NK-92 treated with Interleukin-12 subunit alpha and Interleukin-12 subunit beta, amount 100 ng/mL, for 24 hours (cell line): ENCODE measurements at regions not wholly inside any gene's neighbourhood (a gene's known extent, or its start where the extent isn't known, plus 50 kb on each side); places are given as distances from the start of the nearest gene placed in this dataset.

Experiments used
- DNase-seq: peaks from one replicate; lab custom pipeline; 2025; lab: John Stamatoyannopoulos, UW

- DNase-seq, result no peak
Observed at GRCh38 chr10:117868151-117868550, 178.6 kb downstream of the RAB11FIP2 start.

DNA sequence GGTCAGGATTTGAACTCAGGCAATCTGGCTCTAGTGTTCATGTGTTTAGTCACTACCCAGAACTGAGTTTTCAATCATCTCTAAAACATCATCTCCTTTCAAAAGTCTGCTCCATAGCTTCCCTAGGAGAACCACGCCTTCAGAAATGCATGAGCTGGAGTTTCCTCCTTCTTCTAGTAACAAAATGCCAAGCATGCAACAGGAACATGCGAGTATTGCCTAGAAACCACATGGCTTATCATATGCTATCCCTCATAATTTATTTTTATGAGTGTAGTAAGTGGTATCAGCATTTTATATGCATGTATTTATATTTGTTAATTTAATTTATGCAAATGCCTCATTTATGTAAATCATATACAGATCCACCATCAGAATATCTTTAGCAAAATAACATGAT lies 170.9 kb downstream of the RAB11FIP2 start:
- DNase-seq, result no peak

DNA sequence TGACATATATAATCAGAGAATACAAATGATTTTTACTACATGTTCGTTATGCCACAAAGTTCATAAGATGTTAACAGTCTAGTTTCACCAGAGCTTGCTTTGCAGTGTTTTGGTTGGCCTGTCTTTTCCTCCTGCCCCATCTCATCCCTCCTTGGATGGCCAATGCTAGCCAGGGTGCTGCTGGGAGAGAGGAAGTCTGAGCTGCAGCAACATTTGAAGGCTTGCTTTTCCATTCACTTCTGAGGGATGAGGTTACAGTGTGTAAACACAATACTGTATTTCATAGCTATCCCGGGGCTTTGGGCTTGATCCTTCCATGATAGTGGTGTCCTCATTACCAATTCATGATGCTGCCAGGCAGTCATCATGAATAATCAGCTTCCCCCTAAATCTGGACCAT lies 170.5 kb downstream of the RAB11FIP2 start:
- DNase-seq, result no peak

DNA sequence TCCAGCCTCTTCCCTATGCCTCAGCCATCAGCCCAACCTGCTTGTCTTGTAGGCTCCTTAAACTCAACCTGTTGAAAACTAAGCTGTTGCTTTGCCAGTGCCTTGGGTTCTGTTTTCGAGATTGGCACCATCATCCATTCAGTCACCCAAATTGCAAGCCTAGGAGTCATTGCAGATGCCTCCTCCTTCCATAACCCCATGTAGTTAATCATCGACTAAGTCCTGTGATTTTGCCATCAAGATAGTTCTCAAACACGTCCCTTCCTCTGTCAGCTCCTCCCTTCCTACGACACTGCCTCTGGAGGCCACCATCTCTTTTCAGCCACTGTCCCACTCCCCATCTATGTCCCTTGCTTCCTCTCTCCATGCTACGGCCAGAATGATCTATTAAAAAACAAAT lies 168.1 kb downstream of the RAB11FIP2 start:
- DNase-seq, result no peak

GRCh38 chr10:117884093-117884492 lies 162.6 kb downstream of the RAB11FIP2 start:
- DNase-seq, result no peak

DNA sequence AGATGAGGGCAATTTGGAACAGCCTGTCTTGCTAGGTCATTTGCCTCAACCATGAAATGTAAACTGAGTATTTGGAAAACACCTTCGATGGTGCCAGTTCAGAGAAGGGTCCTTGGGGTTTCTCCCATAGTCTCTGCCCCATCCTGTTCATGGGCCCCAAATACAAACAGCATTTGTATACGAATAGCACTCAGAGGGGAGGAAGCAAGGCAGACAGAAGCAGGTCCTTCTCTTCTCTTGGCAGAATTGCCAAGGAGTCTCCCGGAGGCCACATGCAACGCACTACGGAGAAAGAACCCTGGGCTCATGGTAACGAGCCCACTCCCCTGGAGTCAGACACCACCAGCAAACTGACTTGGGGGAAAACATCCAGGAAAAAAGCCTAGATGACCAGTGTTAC lies 162.1 kb downstream of the RAB11FIP2 start:
- no peak for DNase-seq

GRCh38 chr10:117885206-117885829 lies 161.4 kb downstream of the RAB11FIP2 start:
- DNase-seq, result no peak

DNA sequence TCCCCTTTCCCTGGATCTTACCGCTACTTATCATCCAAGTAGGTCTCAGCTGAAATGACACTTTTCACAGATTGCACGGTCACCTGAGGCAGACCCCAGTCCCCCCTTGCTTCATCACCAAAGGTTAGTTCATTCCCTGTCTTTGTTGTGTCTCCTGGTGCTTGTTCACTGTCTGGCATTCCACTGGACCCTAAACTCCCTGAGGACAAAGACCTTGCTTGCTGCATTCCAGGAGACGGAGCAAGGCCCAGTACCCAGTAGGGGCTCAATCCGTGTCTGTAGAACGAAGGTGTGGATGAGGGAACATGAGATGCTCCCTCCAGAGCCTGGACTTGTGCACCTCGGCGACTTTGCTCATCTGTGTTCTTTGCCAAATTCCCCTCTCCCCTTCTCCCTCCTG lies 160.0 kb downstream of the RAB11FIP2 start:
- DNase-seq, result no peak

DNA sequence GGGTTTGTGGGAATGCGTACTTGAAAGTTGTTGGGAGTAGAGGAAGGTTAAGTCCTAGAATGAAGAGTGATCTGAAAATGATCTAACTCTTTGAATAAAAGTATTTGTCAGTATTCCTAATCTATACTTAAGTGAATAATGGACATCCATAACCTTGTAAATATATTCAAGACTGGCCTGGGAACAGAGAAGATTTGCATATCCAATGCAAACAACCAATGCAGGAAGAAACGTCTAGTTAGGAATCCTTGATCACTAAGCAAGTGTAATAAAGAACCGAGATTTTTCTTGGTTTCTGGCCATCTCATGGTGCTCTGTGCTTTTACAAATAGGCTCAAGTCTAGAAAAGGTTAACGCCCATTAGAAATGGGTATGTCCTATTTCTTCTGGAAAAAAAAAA lies 157.1 kb downstream of the RAB11FIP2 start:
- DNase-seq, result no peak

DNA sequence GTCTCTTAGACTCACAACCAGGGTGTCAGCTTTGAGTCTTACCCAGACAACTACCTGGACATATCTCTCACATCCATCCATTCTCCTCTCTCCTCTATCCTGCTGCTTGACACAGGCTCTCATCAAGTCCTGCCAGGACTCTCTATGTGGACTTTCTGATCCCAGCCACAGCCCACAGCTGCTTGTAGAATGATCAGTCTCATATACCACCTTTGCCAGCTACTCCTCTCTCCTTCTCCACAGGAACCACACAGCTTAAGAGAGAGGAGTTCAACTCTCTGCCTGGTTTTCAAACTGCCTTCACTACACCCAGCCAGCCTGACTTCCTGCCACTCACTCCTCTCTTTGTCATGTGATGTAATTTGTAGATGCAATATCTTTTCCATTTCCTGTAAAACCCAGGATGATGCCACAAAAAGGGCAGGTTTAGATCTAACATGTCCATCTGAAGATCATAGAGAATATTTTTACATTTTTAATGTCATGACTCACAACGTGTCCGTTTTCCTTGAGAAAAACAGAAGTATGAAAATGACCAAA lies 154.0 kb downstream of the RAB11FIP2 start:
- no peak for DNase-seq

GRCh38 chr10:117894339-117894738 lies 152.4 kb downstream of the RAB11FIP2 start:
- no peak for DNase-seq

- no peak for DNase-seq
Observed at GRCh38 chr10:117896517-117896916, 150.2 kb downstream of the RAB11FIP2 start.

DNA sequence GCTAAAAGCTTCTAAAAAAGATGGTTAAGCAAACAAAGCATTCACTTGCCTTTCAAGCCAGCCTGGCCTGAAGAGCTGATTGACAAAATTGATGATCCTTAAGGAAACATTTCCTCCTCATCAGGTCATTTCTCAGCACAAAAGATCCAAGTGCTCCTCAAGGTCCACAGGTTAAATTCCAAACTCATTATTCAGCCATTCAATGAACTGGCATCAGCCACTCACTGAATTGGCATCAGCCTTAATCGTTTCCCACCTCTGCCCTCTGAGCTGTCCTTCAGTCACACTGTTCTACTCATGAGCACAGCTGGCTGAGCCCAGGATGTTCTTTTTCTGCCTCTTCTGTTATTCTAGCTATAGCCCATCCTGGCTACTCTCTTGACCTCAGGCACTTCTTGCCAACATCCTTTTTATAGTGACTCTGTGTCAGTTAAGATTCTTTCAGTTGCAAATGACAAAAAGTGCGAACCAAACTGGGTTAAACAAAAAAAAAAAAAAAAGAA lies 147.5 kb downstream of the RAB11FIP2 start:
- DNase-seq, result no peak

DNA sequence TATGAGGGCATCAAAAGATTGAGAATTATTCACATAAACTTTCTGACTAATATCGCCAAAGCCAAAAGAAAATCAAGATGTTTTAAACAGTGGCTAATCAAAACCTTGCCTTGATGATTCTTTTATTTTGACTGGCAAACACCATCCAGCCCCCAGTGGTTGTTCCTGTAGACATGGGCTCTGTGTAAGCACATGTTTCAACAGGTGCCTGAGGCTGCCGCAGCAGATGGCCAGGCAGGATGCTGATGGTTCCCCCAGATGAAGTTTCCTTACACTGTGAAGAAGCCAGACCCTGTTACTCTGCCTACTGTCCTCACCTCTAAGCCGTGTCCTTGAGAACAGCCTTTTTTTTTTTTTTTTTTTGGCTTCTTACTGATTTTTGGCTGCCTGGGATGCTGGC lies 146.5 kb downstream of the RAB11FIP2 start:
- DNase-seq, result no peak

DNA sequence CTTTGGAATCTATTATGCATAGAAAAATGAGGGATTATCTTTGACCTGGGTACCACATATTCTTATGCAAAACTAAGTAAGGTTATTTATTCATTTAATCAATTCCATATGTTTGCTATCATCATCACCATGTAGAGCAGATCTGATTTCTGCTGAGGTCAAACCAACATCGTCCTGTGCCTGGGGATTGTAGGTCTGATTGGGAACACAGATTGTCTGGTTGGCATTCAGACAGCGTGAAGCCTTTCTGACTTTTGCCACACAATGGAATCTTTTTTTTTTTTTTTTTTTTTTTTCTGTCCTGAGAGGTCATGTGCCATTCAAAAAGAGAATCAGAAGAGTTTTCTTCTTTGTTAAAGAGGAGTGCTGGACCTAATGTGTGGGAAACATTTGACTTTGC lies 142.9 kb downstream of the RAB11FIP2 start:
- DNase-seq, result no peak

DNA sequence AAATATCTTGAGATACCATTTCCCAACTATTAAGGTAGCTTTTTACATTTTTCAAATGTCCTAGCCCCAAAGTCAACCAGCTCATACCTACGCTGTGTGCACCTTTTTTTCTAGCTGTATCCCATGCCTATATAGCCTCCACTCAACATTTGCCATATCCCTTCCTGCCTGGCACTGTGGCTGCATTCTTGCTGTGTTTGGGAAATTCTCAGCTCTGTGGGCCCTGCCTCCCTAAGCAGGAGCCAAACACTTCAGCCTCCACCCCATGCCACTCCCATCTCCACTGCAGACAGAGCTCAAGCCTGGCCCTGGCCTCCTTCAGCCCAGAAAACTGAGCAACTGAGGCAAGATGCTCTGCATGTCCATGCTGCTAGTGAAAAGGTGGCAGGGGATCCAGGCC lies 141.3 kb downstream of the RAB11FIP2 start:
- DNase-seq, result no peak

GRCh38 chr10:117911684-117912083 lies 135.1 kb downstream of the RAB11FIP2 start:
- DNase-seq, result no peak

DNA sequence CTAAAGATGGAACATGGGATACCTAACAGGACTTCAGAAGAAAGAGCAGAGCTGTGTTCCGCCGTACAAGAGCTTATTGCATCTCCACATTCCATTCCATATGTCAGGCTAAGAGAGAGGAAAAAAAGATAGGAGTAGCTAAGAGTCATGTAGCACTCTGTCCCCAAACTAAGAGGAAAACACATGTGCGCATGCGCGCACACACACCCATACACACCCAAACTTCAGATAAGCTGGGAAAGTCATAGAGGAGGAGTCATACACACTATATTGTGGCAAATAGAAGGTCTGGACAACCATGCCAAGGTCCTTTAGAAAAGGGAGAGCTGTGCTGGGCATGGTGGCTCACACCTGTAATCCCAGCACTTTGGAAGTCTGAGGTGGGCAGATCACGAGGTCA lies 132.4 kb downstream of the RAB11FIP2 start:
- no peak for DNase-seq

DNA sequence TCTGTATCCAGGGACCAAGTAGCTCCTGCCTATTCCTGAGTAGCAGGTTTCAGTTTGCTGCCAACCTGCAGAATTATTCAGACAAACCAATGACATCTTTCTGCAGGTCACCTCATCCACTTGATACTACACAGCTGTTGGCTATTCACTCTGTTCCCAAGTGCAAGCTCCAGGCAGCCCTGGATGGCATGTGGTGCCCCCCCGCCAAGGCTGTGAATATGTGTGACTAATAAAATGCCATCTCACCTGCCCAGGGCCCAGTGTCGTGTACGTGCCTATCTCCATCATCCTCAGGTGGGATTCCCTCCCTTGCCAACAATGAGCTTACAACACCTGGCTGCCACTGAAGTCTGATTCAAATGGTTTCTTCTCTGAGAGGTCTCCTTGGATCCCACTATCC lies 125.8 kb downstream of the RAB11FIP2 start:
- DNase-seq, result no peak

- no peak for DNase-seq
Observed at GRCh38 chr10:117921421-117921820, 125.3 kb downstream of the RAB11FIP2 start.

DNA sequence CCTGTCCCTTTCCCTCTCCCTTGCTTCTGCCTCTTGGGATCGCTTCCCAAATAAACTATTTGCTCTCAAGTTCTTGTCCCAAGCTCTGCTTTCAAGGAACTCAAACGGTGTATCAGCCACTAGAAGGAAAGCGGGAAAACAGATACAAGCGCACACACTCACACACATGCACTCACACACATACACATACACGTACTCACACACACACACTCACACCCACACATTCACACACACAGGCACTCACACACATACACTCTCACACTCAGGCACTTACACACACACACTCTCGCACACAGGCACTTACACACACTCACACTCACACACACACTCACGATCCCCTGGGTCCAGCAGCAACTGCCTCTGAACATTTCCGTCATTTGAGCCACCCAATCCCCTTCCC lies 121.9 kb downstream of the RAB11FIP2 start:
- no peak for DNase-seq

GRCh38 chr10:117925369-117925768 lies 121.4 kb downstream of the RAB11FIP2 start:
- no peak for DNase-seq

GRCh38 chr10:117926491-117926890 lies 120.2 kb downstream of the RAB11FIP2 start:
- no peak for DNase-seq

GRCh38 chr10:117927332-117927731 lies 119.4 kb downstream of the RAB11FIP2 start:
- DNase-seq, result no peak
